CD14-positive monocyte (primary cell): ENCODE measurements at regions not wholly inside any gene's neighbourhood (a gene's known extent, or its start where the extent isn't known, plus 50 kb on each side); places are given as distances from the start of the nearest gene placed in this dataset.

Experiments
- DNase-seq, 3 donors: peaks; one replicate each; pipeline ENCODE4 v3.0.0-alpha.2; 2011 to 2022
- H2AFZ ChIP-seq: 2 replicates; pipeline ENCODE4 v1.6.0; 2012; ENCODE audit warnings: mild to moderate bottlenecking, low read depth, low read length, inconsistent platforms; ENCODE audit not compliant: insufficient read depth, poor library complexity, severe bottlenecking
- H3K27ac ChIP-seq, 2 donors: 1 replicate in 1 of 2; 2 replicates in 1 of 2; pipeline ENCODE4 v1.5.1; 2012 to 2013; ENCODE audit warnings: low read length in 2 of 2, control low read depth in 1 of 2, inconsistent platforms in 1 of 2, low read depth in 1 of 2, mild to moderate bottlenecking in 1 of 2
- H3K27me3 ChIP-seq, 2 donors: one replicate each; pipeline versions ENCODE4 v1.6.0 to v1.6.1; 2011 to 2013; ENCODE audit warnings: low read length in 2 of 2; ENCODE audit not compliant: control insufficient read depth in 2 of 2, insufficient read depth in 2 of 2
- H3K36me3 ChIP-seq, 2 donors: replicated peaks in 1 of 2; 1 replicate in 1 of 2; 2 replicates in 1 of 2; pipeline versions ENCODE4 v1.5.1 to v1.6.1; 2012 to 2013; ENCODE audit warnings: low read length in 2 of 2, control low read depth in 1 of 2, inconsistent platforms in 1 of 2, mild to moderate bottlenecking in 1 of 2; ENCODE audit not compliant: insufficient read depth in 2 of 2, control insufficient read depth in 1 of 2
- H3K4me1 ChIP-seq, 2 donors: 1 replicate in 1 of 2; 2 replicates in 1 of 2; pipeline versions ENCODE4 v1.5.1 to v1.6.1; 2012 to 2013; ENCODE audit warnings: low read length in 2 of 2, control low read depth in 1 of 2, inconsistent platforms in 1 of 2, mild to moderate bottlenecking in 1 of 2, moderate library complexity in 1 of 2; ENCODE audit not compliant: insufficient read depth in 2 of 2, control insufficient read depth in 1 of 2
- H3K4me2 ChIP-seq: replicated peaks from 2 replicates; pipeline ENCODE3; 2012; ENCODE audit warnings: low read length, moderate library complexity, mild to moderate bottlenecking; ENCODE audit not compliant: poor library complexity, severe bottlenecking; ENCODE audit errors: extremely low read depth
- H3K4me3 ChIP-seq, 3 experiments: fragments of 200-600 bp in 1 of 3; sonication (generic) in 1 of 3; replicated peaks in 1 of 3; 1 replicate in 2 of 3; 2 replicates in 1 of 3; pipeline ENCODE4 v1.5.1; 2011 to 2013; ENCODE audit warnings: low read length in 3 of 3, mild to moderate bottlenecking in 3 of 3, control low read depth in 2 of 3, low read depth in 2 of 3, inconsistent platforms in 1 of 3, moderate library complexity in 1 of 3
- H3K79me2 ChIP-seq: 2 replicates; pipeline ENCODE4 v1.6.0; 2012; ENCODE audit warnings: mild to moderate bottlenecking, control low read depth, inconsistent platforms, low read length, moderate library complexity; ENCODE audit not compliant: insufficient read depth
- H3K9ac ChIP-seq: 2 replicates; pipeline ENCODE4 v1.6.0; 2017; ENCODE audit warnings: low read length, mild to moderate bottlenecking; ENCODE audit not compliant: insufficient read depth, poor library complexity, severe bottlenecking
- H3K9me3 ChIP-seq, 2 donors: replicated peaks in 1 of 2; 1 replicate in 1 of 2; 2 replicates in 1 of 2; pipeline versions ENCODE4 v1.5.1 to v1.6.1; 2012 to 2013; ENCODE audit warnings: low read length in 2 of 2, control low read depth in 1 of 2; ENCODE audit not compliant: control insufficient read depth in 1 of 2, insufficient read depth in 1 of 2
- H4K20me1 ChIP-seq: 2 replicates; pipeline ENCODE4 v1.6.0; 2012; ENCODE audit warnings: mild to moderate bottlenecking, low read length, control low read depth, moderate library complexity; ENCODE audit not compliant: insufficient read depth
- H3K27ac Mint-ChIP-seq, 7 donors: one replicate each; pipeline ENCODE4 v1.8.0; 2020; ENCODE audit warnings: mild to moderate bottlenecking in 7 of 7, mixed read lengths in 7 of 7, moderate library complexity in 6 of 7, inconsistent platforms in 2 of 7
- H3K27me3 Mint-ChIP-seq, 3 donors: one replicate each; pipeline ENCODE4 v1.8.0; 2021 to 2022; ENCODE audit warnings: low read depth in 3 of 3, mild to moderate bottlenecking in 3 of 3, mixed read lengths in 3 of 3, moderate library complexity in 3 of 3, inconsistent platforms in 1 of 3
- H3K36me3 Mint-ChIP-seq, 2 donors: one replicate each; pipeline ENCODE4 v1.8.0; 2020; ENCODE audit warnings: mixed read lengths in 2 of 2, inconsistent platforms in 1 of 2, mild to moderate bottlenecking in 1 of 2
- H3K4me1 Mint-ChIP-seq: one replicate; pipeline ENCODE4 v1.8.0; 2020; ENCODE audit warnings: mild to moderate bottlenecking, mixed read lengths
- H3K4me3 Mint-ChIP-seq, 2 donors: one replicate each; pipeline ENCODE4 v1.8.0; 2020; ENCODE audit warnings: mild to moderate bottlenecking in 2 of 2, mixed read lengths in 2 of 2, moderate library complexity in 1 of 2
- H3K9me3 Mint-ChIP-seq, 7 donors: one replicate each; pipeline ENCODE4 v1.8.0; 2020 to 2022; ENCODE audit warnings: mixed read lengths in 7 of 7, mild to moderate bottlenecking in 6 of 7, moderate library complexity in 6 of 7, inconsistent platforms in 2 of 7
- WGBS: methylation state at CpG from one replicate; pipeline ENCODE4 v1.1.5; 2013; ENCODE audit warnings: missing lambda C conversion rate; ENCODE audit not compliant: insufficient coverage; 5-methylcytosine and 5-hydroxymethylcytosine counted together
- intact Hi-C, 2 donors: fragments of 100-400 bp; cut with micrococcal nuclease; formaldehyde crosslinking; loops; one replicate each; pipeline versions ENCODE4 v1.15.0 to v1.15.1; 2023
- TF ChIP-seq, protein P1 (sequence below): fragments of 200-600 bp; IDR thresholded peaks from one replicate; pipeline ENCODE4 v1.8.0; 2022; ENCODE audit warnings: antibody characterized with exemption, mild to moderate bottlenecking

DNA sequence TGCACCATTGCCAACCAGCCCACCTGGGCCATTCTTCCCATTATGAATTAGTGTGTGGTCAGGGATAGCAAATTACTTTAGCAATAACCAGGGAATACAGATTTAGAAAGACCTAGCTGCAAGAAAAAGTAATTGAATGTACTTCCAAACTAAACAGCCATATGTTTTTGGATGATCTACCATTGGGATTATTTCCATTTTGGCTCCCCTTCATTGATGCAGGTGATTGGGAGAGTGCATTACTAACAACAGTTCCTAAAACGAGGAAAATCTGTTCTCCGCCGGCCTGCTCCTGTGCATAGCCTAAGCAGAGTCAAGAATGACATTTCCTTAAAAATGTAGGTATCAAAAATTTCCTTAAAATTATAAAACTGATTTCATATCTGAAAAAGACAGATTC lies 58.5 kb downstream of the MAIP1 start:
- Histone ChIP-seq H3K79me2 (no peaks in the 10 kb centered on the region), H3K4me2 (no peak overlapping the region), H3K9ac (no peak overlapping the region), H2AFZ (no peak overlapping the region), H3K27me3 (no peaks in the 10 kb centered on the region), H3K36me3 (no peaks in the 10 kb centered on the region), H3K9me3 (peaks cover 0 to 4% of the 10 kb centered on the region in 2 donors), H4K20me1 (no peaks in the 10 kb centered on the region), H3K4me1 (no peaks in the 10 kb centered on the region), H3K4me3 (no peak overlapping the region), H3K27ac (no peak overlapping the region)
- no peak for DNase-seq
- H3K4me1 Mint-ChIP-seq, result no peaks in the 10 kb centered on the region
- WGBS, result no CpG with 5 or more reads among the region's 3 CpGs
- H3K27ac Mint-ChIP-seq, result no peak overlapping the region
- H3K27me3 Mint-ChIP-seq, result peaks cover 0 to 2% (median 2%) of the 10 kb centered on the region in 3 donors
- intact Hi-C loops, result no loop called here
- no peaks in the 10 kb centered on the region for H3K36me3 Mint-ChIP-seq
- no peak overlapping the region for H3K4me3 Mint-ChIP-seq
- peaks cover 4 to 18% (median 8%) of the 10 kb centered on the region in 7 donors for H3K9me3 Mint-ChIP-seq
- TF ChIP-seq, protein P1, sequence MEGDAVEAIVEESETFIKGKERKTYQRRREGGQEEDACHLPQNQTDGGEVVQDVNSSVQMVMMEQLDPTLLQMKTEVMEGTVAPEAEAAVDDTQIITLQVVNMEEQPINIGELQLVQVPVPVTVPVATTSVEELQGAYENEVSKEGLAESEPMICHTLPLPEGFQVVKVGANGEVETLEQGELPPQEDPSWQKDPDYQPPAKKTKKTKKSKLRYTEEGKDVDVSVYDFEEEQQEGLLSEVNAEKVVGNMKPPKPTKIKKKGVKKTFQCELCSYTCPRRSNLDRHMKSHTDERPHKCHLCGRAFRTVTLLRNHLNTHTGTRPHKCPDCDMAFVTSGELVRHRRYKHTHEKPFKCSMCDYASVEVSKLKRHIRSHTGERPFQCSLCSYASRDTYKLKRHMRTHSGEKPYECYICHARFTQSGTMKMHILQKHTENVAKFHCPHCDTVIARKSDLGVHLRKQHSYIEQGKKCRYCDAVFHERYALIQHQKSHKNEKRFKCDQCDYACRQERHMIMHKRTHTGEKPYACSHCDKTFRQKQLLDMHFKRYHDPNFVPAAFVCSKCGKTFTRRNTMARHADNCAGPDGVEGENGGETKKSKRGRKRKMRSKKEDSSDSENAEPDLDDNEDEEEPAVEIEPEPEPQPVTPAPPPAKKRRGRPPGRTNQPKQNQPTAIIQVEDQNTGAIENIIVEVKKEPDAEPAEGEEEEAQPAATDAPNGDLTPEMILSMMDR, result no peak

DNA sequence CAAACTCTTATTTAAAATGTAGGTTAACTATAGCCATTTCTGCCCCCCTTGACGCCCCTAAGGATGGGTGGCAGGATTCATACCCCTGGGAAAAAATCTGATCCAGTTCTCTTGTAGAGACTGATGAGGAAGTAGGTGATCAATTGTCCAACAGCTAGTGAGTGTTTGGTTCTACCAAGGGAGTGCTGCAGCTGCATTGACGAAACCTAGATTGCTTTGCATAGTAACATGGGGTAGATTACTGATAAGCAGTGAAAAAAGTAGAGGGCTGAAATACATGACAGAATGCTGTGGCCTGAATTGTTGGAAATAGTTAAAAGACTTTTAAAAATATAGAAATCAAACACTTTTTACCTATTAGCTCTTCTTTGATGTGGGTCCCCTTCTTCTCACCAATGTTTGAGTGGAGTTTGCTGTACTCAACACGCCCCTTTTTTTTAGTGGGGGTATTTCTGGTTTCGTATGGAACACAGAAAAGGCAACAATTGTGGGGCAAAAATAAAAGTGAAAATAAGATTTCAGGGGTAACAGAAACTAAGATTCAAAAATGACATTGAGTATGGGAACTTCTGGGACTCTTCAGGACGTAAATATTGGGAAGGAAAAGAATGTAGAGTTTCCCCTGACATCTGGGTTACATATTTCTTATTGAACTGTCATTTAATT lies 66.2 kb downstream of the MAIP1 start:
- 94% methylated on average over 3 of the region's 5 CpGs for WGBS
- H3K9me3 Mint-ChIP-seq, result peaks cover 3 to 11% (median 6%) of the 10 kb centered on the region in 7 donors
- Histone ChIP-seq H3K4me1 (no peaks in the 10 kb centered on the region), H3K27me3 (no peaks in the 10 kb centered on the region), H3K27ac (no peak overlapping the region), H3K79me2 (no peaks in the 10 kb centered on the region), H3K36me3 (no peaks in the 10 kb centered on the region), H3K4me3 (no peak overlapping the region), H3K9me3 (peaks cover 0 to 4% of the 10 kb centered on the region in 2 donors), H4K20me1 (no peaks in the 10 kb centered on the region), H3K9ac (no peak overlapping the region), H2AFZ (no peak overlapping the region), H3K4me2 (no peak overlapping the region)
- no peaks in the 10 kb centered on the region for H3K36me3 Mint-ChIP-seq
- TF ChIP-seq, protein P1, result no peak
- no peaks in the 10 kb centered on the region for H3K4me1 Mint-ChIP-seq
- no peak overlapping the region for H3K4me3 Mint-ChIP-seq
- H3K27ac Mint-ChIP-seq, result no peak overlapping the region
- H3K27me3 Mint-ChIP-seq, result peaks cover 0 to 2% (median 0%) of the 10 kb centered on the region in 3 donors
- DNase-seq, result no peak
- intact Hi-C loops, result no loop called here
